NCI-H526 treated with DMSO at 0.1 percent for 48 hours (cell line): ENCODE measurements at regions not wholly inside any gene's neighbourhood (a gene's known extent, or its start where the extent isn't known, plus 50 kb on each side); places are given as distances from the start of the nearest gene placed in this dataset.

Experiments used
- DNase-seq: peaks from one replicate; lab custom pipeline; 2025; lab: John Stamatoyannopoulos, UW

GRCh38 chr1:201656311-201657032, 117.5 kb downstream of the NAV1 start:
- DNase-seq, result peak; percentile 53

GRCh38 chr1:201659572-201659971, 120.6 kb downstream of the NAV1 start:
- DNase-seq, result no peak

GRCh38 chr1:201660931-201661822, 122.2 kb downstream of the NAV1 start:
- DNase-seq, result no peak

- DNase-seq, result no peak
Observed at GRCh38 chr1:201661823-201662359, 123.0 kb downstream of the NAV1 start.

GRCh38 chr1:201662646-201663045, 123.7 kb downstream of the NAV1 start:
- no peak for DNase-seq

GRCh38 chr1:201663491-201664113, 124.7 kb downstream of the NAV1 start:
- DNase-seq, result no peak

- DNase-seq, result no peak
Observed at GRCh38 chr1:201665036-201665435, 126.1 kb downstream of the NAV1 start.

- DNase-seq, result no peak
Observed at GRCh38 chr1:201666102-201666501, 127.2 kb downstream of the NAV1 start.

- no peak for DNase-seq
Observed at GRCh38 chr1:201666645-201667044, 127.7 kb downstream of the NAV1 start.

- no peak for DNase-seq
Observed at GRCh38 chr1:201667479-201667878, 128.6 kb downstream of the NAV1 start.

GRCh38 chr1:201670517-201670916, 131.6 kb downstream of the NAV1 start:
- DNase-seq, result no peak

- DNase-seq, result no peak
Observed at GRCh38 chr1:201672685-201673084, 133.8 kb downstream of the NAV1 start.

GRCh38 chr1:201673093-201673492, 134.2 kb downstream of the NAV1 start:
- DNase-seq, result no peak

- DNase-seq, result no peak
Observed at GRCh38 chr1:201673915-201674314, 135.0 kb downstream of the NAV1 start.

GRCh38 chr1:201675143-201675542, 136.2 kb downstream of the NAV1 start:
- DNase-seq, result no peak

GRCh38 chr1:201676197-201676596, 137.3 kb downstream of the NAV1 start:
- no peak for DNase-seq

- DNase-seq, result no peak
Observed at GRCh38 chr1:201676641-201677040, 137.7 kb downstream of the NAV1 start.

- no peak for DNase-seq
Observed at GRCh38 chr1:201678264-201679101, 139.6 kb downstream of the NAV1 start.

- no peak for DNase-seq
Observed at GRCh38 chr1:201681375-201681774, 142.4 kb downstream of the NAV1 start.

GRCh38 chr1:201682964-201683363, 144.0 kb downstream of the NAV1 start:
- no peak for DNase-seq

- no peak for DNase-seq
Observed at GRCh38 chr1:201683397-201683796, 144.5 kb downstream of the NAV1 start.

- DNase-seq, result no peak
Observed at GRCh38 chr1:201685485-201685884, 143.5 kb upstream of the IPO9 start.
